DOHH2 (cell line): ENCODE measurements at regions not wholly inside any gene's neighbourhood (a gene's known extent, or its start where the extent isn't known, plus 50 kb on each side); places are given as distances from the start of the nearest gene placed in this dataset.

ENCODE experiments used
- CTCF ChIP-seq: fragments of 200-600 bp; sonication (generic); IDR thresholded peaks from one replicate; pipeline ENCODE4 v1.5.1; 2014; ENCODE audit warnings: antibody characterized with exemption, mild to moderate bottlenecking, low read depth, low read length; ENCODE audit not compliant: poor library complexity, severe bottlenecking
- EZH2phosphoT487 ChIP-seq: fragments of 200-600 bp; sonication (generic); IDR thresholded peaks from 2 replicates; pipeline ENCODE4 v1.6.1; 2017; ENCODE audit warnings: borderline replicate concordance, mild to moderate bottlenecking, antibody characterized with exemption, low read length, moderate library complexity, mixed read lengths

- TF ChIP-seq CTCF (no peak), EZH2phosphoT487 (no peak)
These were observed 434.8 kb upstream of the NOX3 start for GRCh38 chr6:155890409-155890808.
